MM.1S (cell line): ENCODE measurements at regions not wholly inside any gene's neighbourhood (a gene's known extent, or its start where the extent isn't known, plus 50 kb on each side); places are given as distances from the start of the nearest gene placed in this dataset.

Experiments
- EZH2 ChIP-seq: fragments of 300-600 bp; sonication (generic); optimal IDR thresholded peaks from 2 replicates; pipeline ENCODE3; 2017; ENCODE audit warnings: low read depth, mild to moderate bottlenecking, antibody characterized with exemption, low read length, mixed read lengths
- EZH2phosphoT487 ChIP-seq: fragments of 300-600 bp; sonication (generic); IDR thresholded peaks from 2 replicates; pipeline ENCODE4 v1.6.1; 2018; ENCODE audit warnings: antibody characterized with exemption, low read length
- TF ChIP-seq, protein P1 (sequence below): fragments of 300-600 bp; sonication (generic); IDR thresholded peaks from 2 replicates; pipeline ENCODE4 v1.5.1; 2016; ENCODE audit warnings: antibody characterized with exemption, low read length, mixed read lengths

GRCh38 chr5:44646016-44646415 lies 162.7 kb upstream of the MRPS30 start:
- no peak for TF ChIP-seq EZH2
- TF ChIP-seq, protein P1, sequence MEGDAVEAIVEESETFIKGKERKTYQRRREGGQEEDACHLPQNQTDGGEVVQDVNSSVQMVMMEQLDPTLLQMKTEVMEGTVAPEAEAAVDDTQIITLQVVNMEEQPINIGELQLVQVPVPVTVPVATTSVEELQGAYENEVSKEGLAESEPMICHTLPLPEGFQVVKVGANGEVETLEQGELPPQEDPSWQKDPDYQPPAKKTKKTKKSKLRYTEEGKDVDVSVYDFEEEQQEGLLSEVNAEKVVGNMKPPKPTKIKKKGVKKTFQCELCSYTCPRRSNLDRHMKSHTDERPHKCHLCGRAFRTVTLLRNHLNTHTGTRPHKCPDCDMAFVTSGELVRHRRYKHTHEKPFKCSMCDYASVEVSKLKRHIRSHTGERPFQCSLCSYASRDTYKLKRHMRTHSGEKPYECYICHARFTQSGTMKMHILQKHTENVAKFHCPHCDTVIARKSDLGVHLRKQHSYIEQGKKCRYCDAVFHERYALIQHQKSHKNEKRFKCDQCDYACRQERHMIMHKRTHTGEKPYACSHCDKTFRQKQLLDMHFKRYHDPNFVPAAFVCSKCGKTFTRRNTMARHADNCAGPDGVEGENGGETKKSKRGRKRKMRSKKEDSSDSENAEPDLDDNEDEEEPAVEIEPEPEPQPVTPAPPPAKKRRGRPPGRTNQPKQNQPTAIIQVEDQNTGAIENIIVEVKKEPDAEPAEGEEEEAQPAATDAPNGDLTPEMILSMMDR, result no peak
- TF ChIP-seq EZH2phosphoT487, result no peak
